ENCODE measurements at regions not wholly inside any gene's neighbourhood (a gene's known extent, or its start where the extent isn't known, plus 50 kb on each side); places are given as distances from the start of the nearest gene placed in this dataset.

DNA sequence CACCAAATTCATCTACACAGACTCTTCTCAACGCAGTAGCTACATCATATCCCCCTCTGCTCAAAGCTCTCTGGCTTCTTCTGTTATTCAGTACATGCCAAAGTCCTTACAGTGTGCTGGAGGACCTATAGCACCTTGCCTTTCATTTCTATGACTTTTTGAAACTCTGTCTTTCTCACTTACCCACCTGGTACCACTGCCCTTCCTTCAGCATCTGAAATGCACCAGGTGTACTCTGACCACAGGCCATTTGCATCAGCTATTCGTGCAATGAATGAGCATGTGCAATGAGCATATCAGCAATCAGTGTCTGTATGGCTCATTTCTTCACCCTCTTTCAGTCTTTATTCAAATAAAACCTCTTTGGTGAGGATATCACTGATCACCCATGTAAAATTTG is 399.9 kb downstream of the RAB28 start:
- intact Hi-C loops (cut with DNase I): no loop called here
- H3K27ac ChIP-seq: no peak overlapping the region
- no peaks in the 10 kb centered on the region for H3K27me3 ChIP-seq (ENCODE audit: low read depth)
- peaks cover 7% of the 10 kb centered on the region for H3K4me1 ChIP-seq
- H3K4me3 ChIP-seq: no peak overlapping the region
- DNase-seq: no peak
- H3K36me3 ChIP-seq: no peaks in the 10 kb centered on the region
- no peak for ATAC-seq
- no peak for TF ChIP-seq CTCF (IDR thresholded peaks at IDR 0.05)
- H3K9me3 ChIP-seq: peaks cover 5% of the 10 kb centered on the region

DNA sequence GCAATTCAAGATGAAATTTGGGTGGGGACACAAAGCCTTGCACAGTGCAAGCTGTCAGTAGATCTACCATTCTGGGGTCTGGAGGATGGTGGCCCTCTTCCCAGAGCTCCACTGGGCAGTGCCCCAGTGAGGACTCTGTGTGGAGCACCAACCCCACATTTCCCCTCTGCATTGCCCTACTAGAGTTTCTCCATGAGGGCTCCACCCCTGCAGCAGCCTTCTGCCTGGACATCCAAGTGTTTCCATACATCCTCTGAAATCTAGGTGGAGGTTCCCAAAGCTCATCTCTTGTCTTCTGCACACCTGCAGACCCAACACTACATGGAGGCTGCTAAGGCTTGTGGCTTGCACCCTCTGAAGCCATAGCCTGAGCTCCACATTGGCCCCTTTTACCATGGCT is 402.3 kb downstream of the RAB28 start:
- Histone ChIP-seq H3K27me3 (ENCODE audit: low read depth) (no peaks in the 10 kb centered on the region), H3K9me3 (peaks cover 5% of the 10 kb centered on the region), H3K4me3 (no peak overlapping the region), H3K4me1 (no peaks in the 10 kb centered on the region), H3K36me3 (no peaks in the 10 kb centered on the region), H3K27ac (no peak overlapping the region)
- intact Hi-C loops (cut with DNase I): no loop called here
- no peak for ATAC-seq
- TF ChIP-seq CTCF (IDR thresholded peaks at IDR 0.05): no peak
- DNase-seq: no peak

GRCh38 chr4:13067077-13067476 is 417.1 kb downstream of the RAB28 start:
- Histone ChIP-seq H3K4me3 (no peak overlapping the region), H3K27ac (no peak overlapping the region), H3K4me1 (no peaks in the 10 kb centered on the region), H3K36me3 (no peaks in the 10 kb centered on the region), H3K9me3 (no peaks in the 10 kb centered on the region), H3K27me3 (ENCODE audit: low read depth) (no peaks in the 10 kb centered on the region)
- ATAC-seq (no peak), DNase-seq (no peak)
- intact Hi-C loops (cut with DNase I): no loop called here
- TF ChIP-seq CTCF (IDR thresholded peaks at IDR 0.05): no peak

GRCh38 chr4:13059019-13059418 is 425.1 kb downstream of the RAB28 start:
- no peak for ATAC-seq
- TF ChIP-seq CTCF (IDR thresholded peaks at IDR 0.05): no peak
- intact Hi-C loops (cut with DNase I): no loop called here

DNA sequence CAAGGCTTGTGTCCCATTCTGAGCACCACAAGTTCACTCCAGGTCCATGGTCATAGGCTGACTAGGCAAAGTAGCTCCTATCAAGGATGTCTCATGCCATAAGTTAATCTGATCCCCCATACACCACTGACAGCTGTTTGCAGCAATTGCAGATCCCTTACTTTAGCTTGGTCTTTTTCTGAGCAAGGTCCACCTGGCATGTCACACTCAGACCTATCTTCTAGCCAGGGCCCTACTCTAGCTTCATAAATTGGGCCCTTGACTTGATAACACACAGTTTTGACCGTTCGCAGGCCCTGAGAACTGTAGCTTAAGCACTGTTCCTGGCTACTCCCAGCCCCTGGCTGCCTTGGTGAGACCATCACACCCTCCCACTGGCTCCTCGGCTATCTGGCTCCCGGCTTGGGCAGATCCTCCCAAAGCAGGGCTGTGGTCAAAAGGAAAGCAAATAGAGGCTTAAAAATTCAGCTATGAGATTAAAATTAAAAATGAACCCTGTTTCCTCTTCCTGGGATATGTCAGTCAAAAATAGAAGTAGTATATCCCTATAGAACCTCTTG is 427.4 kb downstream of the RAB28 start:
- no peak for ATAC-seq

More at GRCh38 chr4:13059019-13059418, 425.1 kb downstream of the RAB28 start:
- Histone ChIP-seq H3K27ac (no peak overlapping the region), H3K36me3 (no peaks in the 10 kb centered on the region), H3K9me3 (no peaks in the 10 kb centered on the region), H3K4me1 (no peaks in the 10 kb centered on the region), H3K27me3 (ENCODE audit: low read depth) (no peaks in the 10 kb centered on the region), H3K4me3 (no peak overlapping the region)
- DNase-seq: no peak

More for the DNA sequence above, 427.4 kb downstream of the RAB28 start:
- DNase-seq: no peak
- no peaks in the 10 kb centered on the region for H3K36me3 ChIP-seq
- no peaks in the 10 kb centered on the region for H3K4me1 ChIP-seq
- intact Hi-C loops (cut with DNase I): no loop called here
- H3K27me3 ChIP-seq (ENCODE audit: low read depth): no peaks in the 10 kb centered on the region
- H3K27ac ChIP-seq: no peak overlapping the region
- H3K9me3 ChIP-seq: no peaks in the 10 kb centered on the region
- no peak for TF ChIP-seq CTCF (IDR thresholded peaks at IDR 0.05)
- no peak overlapping the region for H3K4me3 ChIP-seq

All from lower lobe of right lung (tissue), 2 donors.